GM21528 (cell line): ENCODE measurements at regions not wholly inside any gene's neighbourhood (a gene's known extent, or its start where the extent isn't known, plus 50 kb on each side); places are given as distances from the start of the nearest gene placed in this dataset.

Experiments used
- ATAC-seq: cut with Tn5 transposase; IDR thresholded peaks from one replicate; pipeline ENCODE4 v1.9.1; 2021; ENCODE audit warnings: mild to moderate bottlenecking, moderate library complexity; ENCODE audit not compliant: unreplicated experiment, low FRiP score

DNA sequence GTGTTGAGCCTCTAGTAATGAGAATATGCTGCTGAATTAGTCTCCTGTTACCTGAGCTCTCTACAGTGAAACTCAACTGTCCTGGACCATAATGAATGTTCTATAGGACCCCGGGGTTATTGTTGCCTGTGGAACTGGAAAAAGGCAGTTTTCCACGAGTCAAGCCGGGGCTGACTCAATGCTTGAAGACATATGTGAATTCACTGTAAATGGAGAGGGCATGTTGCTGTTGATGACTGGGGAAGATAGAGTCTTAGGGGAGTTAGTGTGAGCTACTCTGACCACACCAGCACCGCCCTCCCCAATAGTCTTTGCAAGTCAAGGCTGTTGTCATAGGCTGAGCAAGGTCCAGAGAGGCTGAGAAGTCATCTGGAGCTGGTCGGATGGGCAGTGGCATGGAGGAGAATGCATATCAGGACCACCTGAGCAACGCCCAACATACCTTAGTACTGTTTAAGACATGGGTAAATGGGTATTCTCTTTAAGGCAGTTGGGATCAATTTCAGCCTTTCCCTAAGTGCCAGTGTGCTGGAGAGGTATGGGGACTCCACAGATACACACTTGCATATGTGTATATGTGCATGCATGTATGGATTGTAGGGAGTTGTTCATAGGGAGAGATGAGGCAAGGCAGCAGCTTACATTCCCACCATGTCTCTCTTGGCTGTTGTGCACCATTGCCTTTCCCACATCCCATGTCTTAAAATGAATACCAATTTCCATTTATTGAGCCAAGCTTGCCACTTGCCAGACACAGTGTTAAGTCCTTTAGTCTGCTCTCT, 230.1 kb upstream of the NAV2 start:
- ATAC-seq: no peak

DNA sequence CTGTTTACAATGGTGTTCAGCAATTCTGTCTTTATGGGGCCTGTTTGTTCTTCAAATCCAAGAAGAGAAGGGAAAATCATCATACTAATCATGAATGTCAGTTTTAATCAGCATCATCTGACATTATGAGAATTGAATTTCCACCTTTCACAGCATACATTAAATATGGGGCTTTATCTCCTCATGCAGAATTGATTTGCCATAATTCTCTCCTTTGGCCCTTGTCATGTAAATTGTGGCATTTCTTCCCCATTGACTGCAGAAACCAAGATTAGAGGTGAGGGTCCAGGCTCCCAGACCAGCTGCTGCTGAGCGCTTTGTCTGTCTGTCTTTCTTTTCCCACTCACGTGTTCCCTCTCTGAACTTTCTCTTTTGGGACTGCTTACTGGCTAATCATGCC, 232.1 kb upstream of the NAV2 start:
- ATAC-seq: no peak

DNA sequence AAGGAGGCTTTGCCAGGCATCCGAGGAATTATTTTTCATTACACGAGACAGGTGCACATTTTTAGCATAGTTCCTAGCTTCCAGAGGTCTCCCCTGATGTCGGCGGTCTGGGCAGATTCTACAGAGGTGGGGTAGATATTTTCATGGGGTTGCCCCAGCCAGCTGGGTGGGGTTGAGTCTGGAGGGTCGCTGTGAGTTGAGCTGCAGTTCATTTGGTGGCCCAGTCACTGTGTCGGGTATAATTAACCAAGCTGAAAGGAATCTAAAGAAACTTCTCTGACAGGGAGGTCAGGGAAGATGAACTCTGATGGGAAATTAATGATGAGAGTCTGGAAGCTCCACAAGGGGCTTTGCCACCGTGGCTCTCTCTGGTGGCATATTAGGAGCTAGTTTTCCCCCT, 233.7 kb upstream of the NAV2 start:
- ATAC-seq: no peak

DNA sequence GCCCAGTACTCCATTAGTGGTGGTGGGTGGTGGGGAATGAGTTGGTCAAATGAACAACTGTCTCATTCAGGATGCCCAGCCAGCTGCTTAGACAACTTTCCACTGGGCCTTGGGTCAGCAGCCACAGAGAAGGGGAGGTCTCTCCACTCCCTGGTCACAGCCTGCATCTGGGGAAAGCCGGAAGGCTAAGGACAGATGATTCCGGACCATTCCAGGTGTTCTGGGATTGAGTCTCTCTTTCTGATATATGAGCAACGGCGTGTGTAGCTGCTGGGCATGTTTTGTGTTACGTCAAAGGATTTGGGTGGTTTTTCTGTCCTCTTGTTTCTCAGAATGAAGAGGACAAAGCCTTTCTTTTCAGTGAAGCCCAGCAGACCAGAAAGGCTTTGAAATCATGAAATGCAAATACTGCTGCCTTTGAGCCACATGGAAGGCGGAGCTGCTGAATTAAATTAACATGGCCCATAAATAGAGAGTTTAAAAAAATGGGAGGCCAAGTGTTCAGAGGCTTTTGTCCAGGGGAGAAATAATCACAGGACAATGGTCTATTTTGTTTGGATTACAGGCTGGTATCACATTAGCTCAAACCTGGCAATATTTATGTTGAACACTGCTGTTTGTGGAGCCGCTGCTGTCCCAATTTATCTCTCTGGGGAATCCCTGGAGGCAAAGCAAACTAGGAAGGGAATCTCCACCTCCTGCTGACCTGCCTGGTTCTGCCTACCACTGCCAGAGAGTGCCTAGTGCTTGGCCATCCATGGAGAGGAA, 234.4 kb upstream of the E2F8 start:
- ATAC-seq: peak; percentile 85

DNA sequence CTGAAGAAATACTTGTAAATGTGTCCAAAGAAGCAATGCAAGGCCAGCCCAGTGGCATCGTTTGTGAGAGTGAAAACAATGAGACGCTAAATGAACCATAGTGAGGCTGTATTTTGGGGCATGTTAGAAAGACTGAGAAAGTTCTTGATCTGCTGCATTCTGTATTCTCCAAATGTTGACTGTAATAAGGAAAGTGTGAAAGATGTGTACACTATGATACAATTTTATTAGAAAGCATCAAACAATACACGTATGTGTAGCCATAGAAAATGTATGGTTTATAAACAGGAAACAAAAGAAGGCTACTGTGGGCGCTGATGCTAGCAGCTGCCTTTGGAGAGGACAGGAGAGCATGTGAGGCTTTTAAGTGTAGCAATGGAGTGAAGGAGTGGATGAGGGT, 233.5 kb upstream of the E2F8 start:
- no peak for ATAC-seq

DNA sequence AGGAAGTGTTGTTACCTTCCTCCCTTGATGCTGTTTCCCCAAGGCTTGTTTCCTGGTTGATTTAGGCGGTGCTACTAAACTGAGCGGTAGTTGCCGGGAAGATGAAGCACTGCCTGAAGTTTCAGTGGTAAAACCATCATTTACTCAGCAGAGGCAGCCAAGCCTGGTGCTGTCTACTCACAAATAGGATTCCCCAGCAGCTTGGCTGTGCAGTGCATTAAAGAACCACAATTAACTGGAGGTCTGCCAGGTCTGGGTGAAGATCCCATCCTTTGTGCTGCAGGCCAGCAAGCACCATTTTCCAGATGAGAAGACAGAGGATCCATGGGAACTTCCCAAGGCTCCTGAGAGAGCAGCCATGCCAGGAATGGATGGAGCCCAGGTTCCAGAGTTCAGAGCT, 231.9 kb upstream of the E2F8 start:
- ATAC-seq: no peak

DNA sequence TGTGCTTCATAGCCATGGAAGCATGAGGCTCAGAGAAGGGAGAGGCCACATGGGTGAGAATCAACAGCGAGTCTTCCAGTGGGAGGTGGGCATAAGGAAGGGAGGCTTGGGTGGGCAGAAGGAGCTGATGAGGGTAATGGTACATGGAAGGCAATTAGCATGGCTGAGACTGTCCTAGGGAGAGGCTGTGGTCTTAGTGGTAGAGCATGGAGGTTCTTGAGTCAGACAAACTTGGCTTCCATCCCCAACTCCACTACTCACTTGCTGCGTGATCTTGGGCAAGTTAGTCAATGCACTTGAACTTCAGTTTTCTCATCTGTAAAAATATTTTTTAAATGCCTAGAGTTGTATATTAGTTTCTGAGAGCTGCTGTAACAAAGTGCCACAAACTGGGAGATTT, 227.2 kb upstream of the E2F8 start:
- ATAC-seq: no peak

DNA sequence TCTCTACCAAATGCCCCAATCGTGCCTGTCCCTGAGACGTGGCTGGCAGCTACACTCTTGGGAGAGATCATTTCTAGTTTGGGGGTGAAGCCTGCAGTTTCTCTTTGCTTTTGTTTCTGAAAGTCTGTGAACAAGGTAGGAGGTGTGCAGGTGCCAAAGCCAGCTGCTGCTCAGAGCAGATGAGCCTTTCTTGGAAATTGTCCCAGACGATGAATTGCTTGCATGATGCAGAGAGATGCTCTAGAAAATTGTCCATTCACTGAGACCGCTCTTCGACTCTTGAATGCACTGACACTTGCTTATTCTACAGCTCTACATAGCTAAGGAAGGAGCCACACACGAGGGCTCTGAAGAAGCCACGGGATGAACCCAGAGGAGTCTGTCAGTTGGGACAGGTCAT, 225.6 kb upstream of the E2F8 start:
- ATAC-seq: no peak

DNA sequence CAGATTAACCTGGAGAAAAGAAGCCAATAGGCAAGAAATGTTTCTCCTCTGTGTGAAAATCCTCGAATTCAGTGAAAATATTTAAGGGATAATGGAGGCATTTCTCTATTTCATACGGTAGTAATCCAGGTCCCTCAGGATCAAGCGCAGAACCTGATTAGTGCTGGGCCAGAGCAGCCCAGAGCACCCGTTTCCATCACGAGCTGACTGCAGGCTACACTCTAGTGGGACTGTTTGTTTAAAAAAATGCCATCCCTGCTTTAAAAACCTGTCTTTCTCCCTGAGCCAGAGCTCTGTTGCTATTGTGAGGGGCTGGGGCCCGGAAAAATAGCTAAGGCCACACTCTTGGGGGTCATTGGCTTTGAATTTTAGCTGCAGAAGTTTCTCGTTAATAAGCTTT, 223.2 kb upstream of the E2F8 start:
- no peak for ATAC-seq

DNA sequence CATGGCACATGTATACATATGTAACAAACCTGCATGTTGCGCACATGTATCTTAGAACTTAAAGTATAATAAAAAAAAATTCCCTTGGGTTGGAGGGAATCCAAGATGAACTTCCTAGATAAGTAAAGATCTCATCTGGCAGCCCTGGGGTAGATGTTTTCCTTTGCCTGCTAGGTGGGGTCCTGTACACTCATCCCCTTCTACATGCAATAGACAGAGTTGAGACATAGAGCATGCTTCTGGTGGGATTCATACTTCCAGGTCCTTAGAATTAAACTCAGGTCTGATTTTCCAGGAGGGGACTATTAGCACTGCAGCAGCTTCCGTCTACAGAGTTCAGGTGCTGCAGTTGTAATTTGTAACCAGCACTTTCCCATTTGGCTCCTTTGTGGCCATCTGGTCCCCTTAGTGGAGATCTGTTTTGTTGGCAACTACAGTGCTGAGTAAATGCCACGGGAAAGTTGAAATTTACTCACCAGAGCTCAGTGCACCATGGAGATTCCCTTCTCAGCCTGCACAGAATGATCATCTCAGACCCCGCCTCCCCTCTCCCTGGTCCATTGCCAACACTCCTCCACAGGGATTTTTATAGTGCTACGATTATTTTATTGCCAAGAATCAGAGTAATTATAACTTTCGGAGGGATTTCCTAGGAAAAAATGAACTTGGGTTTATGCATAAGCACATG, 220.1 kb upstream of the E2F8 start:
- ATAC-seq: no peak

DNA sequence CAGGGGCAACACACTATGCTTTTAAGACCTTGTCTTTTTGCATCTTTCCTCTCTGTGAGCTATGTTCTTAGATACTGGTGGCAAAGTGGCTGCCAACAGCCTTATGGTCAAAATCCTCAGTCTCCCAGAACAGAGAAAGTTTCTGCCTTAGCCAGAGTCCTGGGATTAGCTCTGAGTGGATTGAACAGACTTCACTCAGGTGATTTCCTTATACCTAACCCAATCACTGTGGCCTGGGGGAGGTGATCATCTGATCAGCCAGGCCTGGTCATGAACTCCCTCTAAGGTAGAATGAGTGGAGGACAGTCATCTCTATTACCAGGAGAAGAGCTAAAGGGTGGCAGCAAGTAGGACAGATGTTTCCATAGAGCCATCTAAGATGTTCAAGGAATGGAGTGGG, 218.5 kb upstream of the E2F8 start:
- ATAC-seq: no peak

DNA sequence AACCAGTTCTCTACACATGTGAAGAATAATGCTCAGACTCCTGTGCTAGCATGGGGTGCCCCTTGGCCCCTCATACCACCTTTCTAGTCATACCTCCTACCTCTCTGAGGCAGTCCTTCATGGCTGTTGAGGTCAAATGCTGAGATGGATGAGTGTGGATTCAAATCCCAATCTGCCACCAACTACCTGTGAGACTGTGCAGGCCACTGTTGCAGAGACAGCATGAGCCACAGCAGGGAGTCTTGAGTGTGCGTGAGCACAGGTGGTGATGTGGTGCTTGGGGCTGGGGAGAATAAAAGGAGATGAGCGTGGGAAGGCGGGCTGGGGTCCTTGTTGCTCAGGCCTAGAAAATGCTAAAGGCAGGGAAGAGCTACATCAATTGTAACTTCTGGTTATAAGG, 218.0 kb upstream of the E2F8 start:
- ATAC-seq: no peak

DNA sequence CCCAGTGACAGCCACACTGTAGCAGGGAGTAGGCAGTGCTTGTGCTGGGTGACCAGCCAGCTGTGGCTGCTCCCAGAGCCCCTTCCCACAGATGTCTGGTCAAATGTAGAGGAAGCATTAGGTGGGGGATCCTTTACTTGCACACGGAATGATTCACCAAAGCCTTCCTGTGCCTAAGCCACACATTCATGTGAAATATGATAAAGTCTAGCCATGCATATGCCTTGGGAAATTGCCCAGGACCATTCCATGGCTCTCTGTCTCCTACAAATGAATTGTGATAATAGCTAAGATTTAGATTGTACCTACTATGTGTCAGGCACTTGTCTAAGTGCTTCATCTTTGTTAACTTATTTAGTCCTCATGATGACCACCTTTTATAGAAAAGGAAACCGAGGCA, 217.5 kb upstream of the E2F8 start:
- no peak for ATAC-seq

DNA sequence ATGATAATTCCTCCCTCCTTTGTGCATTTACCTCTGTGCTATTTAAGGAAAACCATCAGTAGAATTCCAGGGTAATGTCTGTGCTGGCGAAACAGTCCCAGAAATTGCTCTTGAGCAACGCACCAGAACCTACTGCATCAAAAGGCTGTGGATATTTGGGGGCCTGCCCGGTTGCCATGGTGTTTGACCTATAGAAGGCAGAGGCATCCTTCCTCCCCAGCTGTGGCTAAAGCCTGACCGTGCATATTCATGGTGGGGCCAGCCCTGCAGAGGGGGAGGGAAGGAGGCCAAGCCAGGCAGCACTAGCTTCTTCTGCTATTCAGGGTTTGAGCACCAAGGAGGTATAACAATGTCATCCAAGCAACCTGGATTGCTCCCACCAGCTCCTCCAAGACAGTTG, 215.0 kb upstream of the E2F8 start:
- no peak for ATAC-seq

DNA sequence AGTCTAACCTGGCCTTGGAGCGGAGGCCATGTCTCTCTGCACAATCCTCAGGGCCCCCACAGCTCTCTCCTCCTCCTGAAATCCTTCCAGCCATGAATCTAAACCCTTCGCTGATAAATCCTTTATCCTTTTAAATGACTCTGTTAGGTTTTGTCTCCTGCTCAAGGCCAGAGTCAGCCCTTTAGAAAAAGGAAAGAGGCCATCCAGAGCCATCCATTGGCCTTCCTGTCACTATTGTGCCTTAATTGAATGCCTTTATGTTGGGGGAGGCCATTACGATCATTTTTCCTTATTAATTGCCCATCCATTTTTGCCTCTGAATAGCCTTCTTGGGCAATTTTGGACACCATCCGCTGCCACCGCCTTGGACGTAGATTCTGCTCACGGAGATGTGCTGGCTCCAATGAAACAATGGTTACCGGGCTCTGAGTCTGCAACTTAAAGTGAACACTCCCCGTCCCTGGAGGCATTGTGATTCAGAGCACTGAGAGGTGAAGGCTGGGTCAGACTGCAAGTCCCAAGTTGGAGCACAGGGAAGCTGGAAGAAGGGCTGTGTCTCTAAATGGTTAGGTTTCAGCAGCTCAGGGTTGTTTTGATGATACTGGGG, 213.0 kb upstream of the E2F8 start:
- ATAC-seq: no peak

DNA sequence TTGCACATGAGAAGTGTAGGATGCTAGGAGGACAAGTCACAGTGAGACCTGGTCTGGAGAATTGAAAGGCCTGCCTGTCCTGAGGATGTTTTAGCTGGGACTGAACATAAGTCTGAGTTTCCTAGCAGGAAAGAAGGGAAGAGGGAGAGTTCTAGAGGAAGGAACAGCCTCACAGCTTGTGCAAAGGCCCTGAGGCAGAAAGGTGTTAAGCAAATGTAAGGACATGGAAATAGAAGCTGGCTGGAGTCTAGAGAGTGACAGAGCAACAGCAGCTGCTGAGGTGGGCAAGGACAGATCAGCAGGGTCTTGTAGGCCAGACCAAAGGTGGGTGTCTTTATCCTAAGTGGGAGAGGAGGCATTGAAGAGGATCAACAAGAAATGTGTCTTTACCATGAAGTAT, 210.9 kb upstream of the E2F8 start:
- ATAC-seq: no peak

DNA sequence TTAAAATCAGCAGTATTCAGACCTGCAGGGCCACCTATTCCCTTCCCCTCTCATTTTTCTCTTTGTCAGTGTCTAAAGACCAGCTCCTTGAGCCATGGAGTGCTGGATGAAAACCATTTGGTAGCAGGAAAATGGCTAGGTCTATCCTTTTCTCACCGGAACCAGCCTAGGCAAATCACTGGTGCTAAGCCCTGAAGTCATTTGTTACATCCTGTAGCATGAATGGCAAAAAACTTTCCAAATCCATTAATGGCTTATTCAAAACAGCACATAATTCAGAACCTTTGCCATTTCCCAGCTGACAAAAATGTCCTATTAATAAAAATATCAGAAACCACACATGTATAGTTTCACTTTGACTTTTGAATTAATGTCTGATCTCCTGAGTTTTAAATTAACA, 209.5 kb upstream of the E2F8 start:
- ATAC-seq: no peak

DNA sequence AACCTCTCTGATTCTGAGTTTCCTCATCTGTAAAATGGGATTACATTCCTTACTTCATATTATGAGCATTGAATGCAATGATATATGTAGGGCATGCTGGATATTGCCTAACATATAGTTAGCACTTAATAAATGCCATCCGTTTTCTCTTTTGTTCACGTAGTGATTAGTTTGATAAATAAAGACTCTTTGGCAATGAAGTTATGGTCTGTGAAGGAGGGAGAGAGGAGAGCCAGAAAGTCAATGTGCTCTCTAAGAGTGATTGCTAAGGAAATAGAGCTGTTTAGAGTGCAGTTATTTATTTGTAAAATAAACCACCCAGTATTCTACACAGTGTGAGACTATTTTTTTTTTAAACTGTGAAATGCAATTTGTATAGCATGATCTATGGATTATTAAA, 207.9 kb upstream of the E2F8 start:
- no peak for ATAC-seq

DNA sequence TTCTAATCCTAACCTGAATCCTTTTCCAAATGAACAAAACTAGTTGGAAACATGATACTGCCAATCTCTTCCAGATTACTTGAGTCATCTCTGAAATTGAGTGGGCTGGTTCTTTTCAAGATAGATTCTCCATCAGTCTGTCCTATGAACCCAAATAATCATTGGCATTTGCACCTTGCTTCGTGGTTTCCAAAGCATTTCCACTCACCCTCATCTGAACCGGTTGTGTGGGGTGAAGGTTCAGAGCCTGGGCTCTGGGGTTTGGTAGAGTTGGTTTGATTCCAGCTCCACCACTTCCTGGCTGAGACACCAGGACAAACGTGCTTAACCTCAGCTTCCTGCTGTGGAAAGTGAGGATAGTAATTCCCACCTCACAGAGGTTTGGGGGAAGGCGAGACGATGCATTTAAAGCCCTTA, 206.4 kb upstream of the E2F8 start:
- no peak for ATAC-seq

DNA sequence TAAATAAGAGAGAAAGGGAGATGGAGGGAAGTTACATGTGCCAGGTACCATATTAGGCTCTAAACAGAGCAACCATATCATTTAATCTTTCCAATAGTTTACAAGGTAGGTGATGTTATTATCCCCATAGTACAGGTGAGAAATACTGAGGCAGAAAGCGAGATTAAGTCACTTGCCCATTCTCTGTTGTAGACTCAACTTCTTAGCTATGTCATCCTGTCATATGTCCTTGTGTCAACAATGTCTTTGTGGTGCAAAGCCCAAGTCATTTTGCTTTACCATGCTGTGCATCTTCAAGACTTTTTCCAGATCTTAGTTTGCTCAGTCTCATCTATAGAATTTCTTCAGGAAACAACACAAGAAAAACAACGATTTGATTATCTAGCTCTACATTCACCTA, 205.0 kb upstream of the E2F8 start:
- no peak for ATAC-seq

DNA sequence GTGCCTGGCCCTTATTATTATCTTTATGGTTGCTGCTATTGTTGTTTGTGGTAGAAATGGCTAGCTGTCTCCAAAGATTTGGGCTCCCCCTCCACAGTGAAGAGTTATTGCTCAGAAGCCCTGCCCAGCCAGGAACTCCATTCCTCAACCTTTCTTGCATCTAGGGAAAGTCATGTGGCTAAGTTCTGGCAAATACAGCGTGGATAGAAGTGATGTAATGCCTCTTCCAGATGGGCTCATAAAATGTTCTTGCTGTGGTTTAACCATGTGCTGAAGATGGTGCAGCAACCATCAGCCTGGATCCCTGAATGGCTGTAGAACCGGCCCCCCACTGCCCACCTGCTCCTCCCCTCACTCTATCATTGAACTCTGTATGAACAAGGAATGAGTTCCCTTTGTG, 203.5 kb upstream of the E2F8 start:
- no peak for ATAC-seq
